GM12891 (cell line): ENCODE measurements at regions not wholly inside any gene's neighbourhood (a gene's known extent, or its start where the extent isn't known, plus 50 kb on each side); places are given as distances from the start of the nearest gene placed in this dataset.

Experiments used
- DNase-seq: peaks from one replicate; pipeline ENCODE4 v3.0.0; 2011; ENCODE audit warnings: low spot score; ENCODE audit not compliant: insufficient read length
- FAIRE-seq: peaks from 2 replicates; lab custom pipeline; 2011; peaks lifted over from hg19 to GRCh38; lab: Jason Lieb, UNC
- PAX5 ChIP-seq: IDR thresholded peaks from 2 replicates; pipeline ENCODE4 v1.6.1; 2011; ENCODE audit warnings: low read length, moderate library complexity, mild to moderate bottlenecking; ENCODE audit not compliant: insufficient read depth, severe bottlenecking
- POLR2A ChIP-seq: IDR thresholded peaks from 2 replicates; pipeline ENCODE4 v1.6.1; 2011; ENCODE audit warnings: low read depth, low read length, control low read depth
- POLR2AphosphoS5 ChIP-seq: IDR thresholded peaks from 2 replicates; pipeline ENCODE4 v1.6.1; 2011; ENCODE audit warnings: low read depth, low read length, control low read depth
- POU2F2 ChIP-seq: IDR thresholded peaks from 2 replicates; pipeline ENCODE4 v1.6.1; 2011; ENCODE audit warnings: low read depth, mild to moderate bottlenecking, control low read depth, low read length, moderate library complexity
- SPI1 ChIP-seq: IDR thresholded peaks from 2 replicates; pipeline ENCODE4 v1.6.1; 2011; ENCODE audit warnings: low read depth, low read length, control low read depth
- TAF1 ChIP-seq: IDR thresholded peaks from 2 replicates; pipeline ENCODE4 v1.6.1; 2011; ENCODE audit warnings: low read depth, low read length, control low read depth

DNA sequence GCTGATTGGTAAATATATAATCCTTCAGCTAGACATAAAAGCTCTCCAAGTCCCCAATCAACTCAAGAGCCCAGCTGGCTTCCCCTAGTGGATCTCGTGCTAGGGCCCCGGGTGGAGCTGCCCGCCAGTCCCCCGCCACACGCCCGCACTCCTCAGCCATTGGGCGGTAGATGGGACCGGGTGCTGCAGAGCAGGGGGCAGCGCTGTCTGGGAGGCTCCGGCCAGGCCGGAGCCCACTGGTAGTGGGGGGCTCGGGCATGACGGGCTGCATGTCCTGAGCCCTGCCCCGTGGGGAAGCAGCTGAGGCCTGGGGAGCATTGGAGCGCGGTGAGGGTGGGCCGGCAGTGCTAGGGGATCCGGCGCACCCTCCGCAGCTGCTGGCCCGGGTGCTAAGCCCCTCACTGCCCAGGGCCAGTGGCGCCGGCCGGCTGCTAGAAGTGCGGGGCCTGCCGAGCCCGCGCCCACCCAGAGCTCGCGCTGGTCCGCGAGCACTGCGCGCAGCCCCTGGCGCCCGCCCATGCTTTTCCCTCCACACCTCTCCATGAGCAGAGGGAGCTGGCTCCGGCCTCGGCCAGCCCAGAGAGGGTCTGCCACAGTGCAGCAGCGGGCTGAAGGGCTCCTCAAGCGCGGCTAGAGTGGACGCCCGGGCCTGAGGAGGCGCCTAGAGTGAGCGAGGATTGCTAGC, 1680.6 kb upstream of the RAG2 start:
- TF ChIP-seq POLR2A = no peak
- no peak for TF ChIP-seq POLR2AphosphoS5
- TF ChIP-seq SPI1 = no peak
- no peak for TF ChIP-seq TAF1
- TF ChIP-seq POU2F2 = no peak
- no peak for TF ChIP-seq PAX5
- DNase-seq (no peak), FAIRE-seq (no peak)

DNA sequence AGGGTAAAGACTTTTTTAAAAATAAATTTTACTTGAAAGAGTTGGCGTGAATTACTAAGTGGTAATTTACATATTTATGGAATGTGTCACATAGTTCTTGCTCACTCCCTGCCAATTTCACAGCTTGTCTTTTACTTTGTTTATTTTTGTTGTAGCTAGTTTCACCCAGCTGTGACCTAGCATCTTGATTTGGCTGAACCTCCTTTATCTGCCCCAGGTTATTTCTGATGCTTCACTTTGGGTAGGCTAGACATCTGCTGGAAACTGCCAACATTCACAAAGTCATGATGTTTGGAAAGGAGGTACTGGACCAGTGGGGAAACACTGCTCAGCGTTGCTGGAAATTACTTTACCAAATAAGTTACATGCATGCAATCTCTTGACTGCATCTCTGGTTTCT, 1676.0 kb upstream of the RAG2 start:
- FAIRE-seq (no peak), DNase-seq (no peak)
- no peak for TF ChIP-seq POU2F2
- no peak for TF ChIP-seq PAX5
- TF ChIP-seq SPI1 = no peak
- no peak for TF ChIP-seq TAF1
- no peak for TF ChIP-seq POLR2A
- TF ChIP-seq POLR2AphosphoS5 = no peak

DNA sequence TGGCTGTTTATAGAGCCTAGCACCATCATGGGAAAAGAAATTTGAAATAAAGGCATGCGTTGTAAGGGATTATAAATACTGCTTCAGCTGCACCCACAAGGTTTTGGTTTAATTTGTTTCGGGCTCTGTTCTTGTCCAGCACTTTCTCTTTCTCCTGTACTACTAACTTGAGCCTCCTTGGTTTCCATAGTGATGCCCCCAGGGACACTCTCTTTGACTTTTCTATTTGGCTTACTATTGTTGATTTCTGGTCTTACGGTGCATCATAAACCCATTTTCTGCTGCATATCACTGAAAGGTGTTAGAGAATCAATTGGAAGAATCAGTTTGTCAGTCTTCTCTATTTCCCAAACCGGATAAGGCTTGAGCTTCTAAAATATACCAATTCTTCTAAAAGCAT, 1674.3 kb upstream of the RAG2 start:
- FAIRE-seq (no peak), DNase-seq (no peak)
- TF ChIP-seq POLR2AphosphoS5 (no peak), POLR2A (no peak), SPI1 (no peak), POU2F2 (no peak), TAF1 (no peak)

DNA sequence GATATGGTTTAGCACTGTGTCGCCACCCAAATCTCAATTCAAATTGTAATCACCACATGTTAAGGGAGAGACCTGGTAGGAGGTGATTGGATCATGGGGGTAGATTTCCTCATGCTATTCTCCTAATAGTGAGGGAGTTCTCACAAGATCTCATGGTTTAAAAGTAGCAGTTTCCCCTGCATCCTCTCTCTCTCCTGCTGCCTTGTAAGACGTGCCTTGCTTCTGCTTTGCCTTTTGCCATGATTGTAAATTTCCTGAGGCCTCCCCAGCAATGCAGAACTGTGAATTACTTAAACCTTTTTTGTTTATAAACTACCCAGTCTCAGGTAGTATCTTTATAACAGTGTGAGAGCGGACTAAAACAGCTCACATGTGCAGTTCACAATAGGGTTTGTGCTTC, 1668.7 kb upstream of the RAG2 start:
- no peak for TF ChIP-seq POLR2AphosphoS5
- TF ChIP-seq PAX5 = no peak
- no peak for TF ChIP-seq POLR2A
- no peak for TF ChIP-seq POU2F2
- no peak for TF ChIP-seq SPI1
- TF ChIP-seq TAF1 = no peak
- DNase-seq (no peak), FAIRE-seq (no peak)

DNA sequence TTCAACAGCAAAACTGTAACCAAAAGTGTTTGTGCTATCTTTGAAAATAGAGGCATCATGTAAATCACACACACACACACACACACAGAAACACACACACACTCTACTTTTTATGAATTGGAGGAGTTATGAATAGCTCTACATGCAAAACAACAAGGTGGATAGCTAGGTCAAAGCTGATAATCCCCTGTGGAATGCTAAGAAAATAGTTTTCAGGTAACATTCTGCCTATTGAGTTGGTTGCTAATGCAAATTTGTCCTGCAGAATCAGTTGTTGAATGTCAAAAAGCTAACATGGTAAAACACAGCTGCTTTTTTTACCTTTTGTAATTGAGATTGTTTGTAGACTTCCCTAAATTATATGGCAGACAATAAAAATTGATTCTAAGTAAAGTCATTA, 1658.4 kb upstream of the RAG2 start:
- no peak for DNase-seq
- no peak for FAIRE-seq
- TF ChIP-seq POLR2AphosphoS5 (no peak), POU2F2 (no peak), PAX5 (no peak), SPI1 (no peak), TAF1 (no peak), POLR2A (no peak)

DNA sequence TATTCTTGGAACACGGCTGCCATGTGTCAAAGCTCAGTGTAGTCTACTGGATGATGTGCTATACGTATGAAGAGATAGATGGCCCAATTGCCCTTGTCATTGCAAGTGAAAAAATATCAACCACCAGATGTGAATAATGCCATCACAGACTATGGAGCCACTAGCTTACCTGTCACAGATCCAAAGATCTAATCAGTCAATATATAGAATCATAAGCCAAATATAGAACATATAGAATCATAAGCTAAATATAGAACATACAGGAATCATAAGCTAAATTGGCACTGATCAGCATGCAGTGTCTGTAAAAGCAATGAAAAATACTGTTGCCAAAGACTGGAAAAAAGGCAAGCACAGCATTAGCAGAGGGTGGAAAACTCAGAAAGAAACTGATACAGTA, 1656.9 kb upstream of the RAG2 start:
- TF ChIP-seq POLR2AphosphoS5 (no peak), SPI1 (no peak), POLR2A (no peak), TAF1 (no peak)
- no peak for DNase-seq
- no peak for FAIRE-seq

DNA sequence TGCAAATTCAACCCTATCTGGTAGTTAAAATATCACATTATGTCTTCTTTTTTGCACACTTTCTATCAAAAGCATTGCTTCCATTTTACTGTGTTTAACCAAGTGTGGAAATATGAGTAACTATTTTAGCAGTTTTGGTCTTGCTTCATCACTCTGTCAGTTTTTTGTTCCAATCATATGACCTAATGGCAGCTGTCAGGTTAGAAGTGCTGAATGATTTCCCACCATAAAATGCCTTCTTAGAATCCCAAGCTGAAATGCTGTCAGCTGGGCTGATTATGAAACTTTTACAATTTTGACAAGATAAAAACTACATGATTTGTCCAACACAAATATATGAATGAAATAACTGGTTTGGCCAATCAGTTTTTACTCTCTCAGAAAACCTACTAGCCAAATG, 1654.6 kb upstream of the RAG2 start:
- TF ChIP-seq POU2F2 (no peak), SPI1 (no peak), TAF1 (no peak), PAX5 (no peak), POLR2AphosphoS5 (no peak), POLR2A (no peak)
- DNase-seq (no peak), FAIRE-seq (no peak)

DNA sequence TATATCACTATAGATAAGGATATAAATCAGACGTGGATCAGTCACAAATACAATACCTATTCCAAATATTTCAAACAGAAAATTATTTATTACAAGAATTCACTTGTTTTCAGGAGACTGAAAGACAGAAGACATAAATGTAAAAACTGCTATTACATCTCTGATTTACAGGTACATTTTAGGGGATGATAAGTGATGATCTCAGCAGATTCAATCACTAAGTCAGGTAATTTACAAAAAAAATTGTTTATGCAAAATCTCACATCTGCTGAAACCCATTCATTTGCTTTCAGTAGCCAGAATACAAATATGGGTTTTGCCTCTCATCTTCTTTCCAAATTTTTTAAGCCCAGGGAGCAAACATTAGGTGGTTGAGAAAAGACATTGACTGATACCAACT, 1648.4 kb upstream of the RAG2 start:
- TF ChIP-seq POU2F2 = no peak
- TF ChIP-seq POLR2AphosphoS5 = no peak
- TF ChIP-seq POLR2A = no peak
- TF ChIP-seq PAX5 = no peak
- no peak for TF ChIP-seq SPI1
- no peak for TF ChIP-seq TAF1
- DNase-seq = no peak

DNA sequence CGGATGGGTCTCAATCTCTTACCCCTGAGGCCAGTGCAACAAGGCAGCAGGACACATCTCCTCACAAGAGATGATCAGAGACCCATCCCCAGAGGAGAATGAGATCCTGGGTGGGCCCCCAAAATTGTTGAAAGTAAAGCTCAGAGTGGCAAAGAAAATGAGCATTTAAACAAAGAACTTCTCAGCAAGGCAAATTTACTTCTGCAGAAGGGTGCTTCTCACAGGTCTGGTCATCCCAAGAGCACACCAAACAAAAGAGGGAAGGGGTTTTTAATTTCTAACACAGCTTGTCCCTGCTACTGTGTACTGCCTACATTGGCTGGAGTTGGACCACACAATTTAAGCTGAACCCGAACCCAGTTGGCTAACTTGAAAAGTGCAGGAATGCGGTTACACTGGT, 1628.6 kb upstream of the RAG2 start:
- DNase-seq = no peak
- no peak for FAIRE-seq
- no peak for TF ChIP-seq TAF1
- TF ChIP-seq POLR2AphosphoS5 = no peak
- no peak for TF ChIP-seq POLR2A
- no peak for TF ChIP-seq SPI1
- no peak for TF ChIP-seq POU2F2
- TF ChIP-seq PAX5 = no peak

More for the DNA sequence above, 1648.4 kb upstream of the RAG2 start:
- no peak for FAIRE-seq

DNA sequence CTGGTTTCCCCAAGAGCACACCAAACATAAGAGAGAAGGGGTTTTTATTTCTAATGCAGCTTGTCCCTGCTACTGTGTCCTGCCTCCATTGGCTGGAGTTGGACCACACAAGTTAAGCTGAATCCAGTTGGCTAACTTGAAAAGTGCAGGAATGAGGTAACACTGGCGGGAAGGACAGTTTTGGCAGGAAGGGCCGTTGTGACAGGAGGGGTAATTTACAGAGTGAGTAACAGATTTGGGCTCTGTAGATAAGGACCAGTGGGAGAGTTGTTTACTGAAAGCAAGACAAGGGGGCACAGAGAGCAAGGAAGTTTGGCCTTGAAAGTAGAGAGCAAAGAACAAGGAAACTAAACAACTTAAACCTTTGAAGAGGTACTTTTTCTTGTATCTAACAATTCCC, 1623.3 kb upstream of the RAG2 start:
- no peak for FAIRE-seq
- no peak for TF ChIP-seq POLR2A
- no peak for TF ChIP-seq POLR2AphosphoS5
- no peak for TF ChIP-seq TAF1
- TF ChIP-seq SPI1 = no peak
- TF ChIP-seq PAX5 = no peak
- no peak for TF ChIP-seq POU2F2
- DNase-seq = no peak

DNA sequence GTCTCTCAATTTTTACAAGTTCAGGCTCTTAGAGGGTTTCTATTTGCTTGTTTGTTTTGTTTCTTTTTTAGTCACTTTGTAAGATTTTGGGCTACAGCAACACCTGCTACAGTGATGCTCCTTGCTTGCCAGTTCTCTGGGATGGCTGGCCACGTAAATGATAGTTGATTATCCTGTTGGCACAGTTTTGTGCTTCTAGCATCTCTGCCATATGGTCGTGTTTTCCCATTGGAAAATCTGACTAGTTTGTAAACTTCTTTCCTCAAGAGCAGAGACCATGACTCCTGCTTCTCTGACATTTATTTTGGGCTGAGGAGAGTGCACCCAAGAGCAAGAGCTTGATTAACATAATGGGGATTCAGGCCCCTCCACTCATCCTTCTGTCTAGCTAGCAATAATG, 1621.6 kb upstream of the RAG2 start:
- DNase-seq (no peak), FAIRE-seq (no peak)
- TF ChIP-seq POU2F2 (no peak), SPI1 (no peak), POLR2A (no peak), TAF1 (no peak), PAX5 (no peak), POLR2AphosphoS5 (no peak)
